ENCODE measurements at regions not wholly inside any gene's neighbourhood (a gene's known extent, or its start where the extent isn't known, plus 50 kb on each side); places are given as distances from the start of the nearest gene placed in this dataset.

DNA sequence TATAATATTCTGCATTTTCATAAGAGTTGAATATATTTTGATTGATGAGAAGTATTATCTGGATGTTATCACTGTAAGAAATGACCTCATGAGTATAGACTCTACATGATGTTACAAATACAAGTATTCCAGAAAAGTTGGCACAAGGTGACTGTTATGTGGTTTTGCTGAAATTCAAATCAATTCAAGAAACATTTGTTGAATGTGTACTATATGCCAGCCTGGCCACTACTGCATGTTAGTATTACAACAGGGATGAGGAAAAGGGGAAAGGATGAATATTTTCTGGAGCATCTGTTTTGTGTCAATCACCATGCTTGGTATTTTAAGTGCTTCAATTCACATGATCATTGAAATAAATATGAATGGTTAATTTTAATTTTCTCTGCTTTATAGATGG is 250.9 kb upstream of the PBX1 start:
- TF ChIP-seq, protein P1, sequence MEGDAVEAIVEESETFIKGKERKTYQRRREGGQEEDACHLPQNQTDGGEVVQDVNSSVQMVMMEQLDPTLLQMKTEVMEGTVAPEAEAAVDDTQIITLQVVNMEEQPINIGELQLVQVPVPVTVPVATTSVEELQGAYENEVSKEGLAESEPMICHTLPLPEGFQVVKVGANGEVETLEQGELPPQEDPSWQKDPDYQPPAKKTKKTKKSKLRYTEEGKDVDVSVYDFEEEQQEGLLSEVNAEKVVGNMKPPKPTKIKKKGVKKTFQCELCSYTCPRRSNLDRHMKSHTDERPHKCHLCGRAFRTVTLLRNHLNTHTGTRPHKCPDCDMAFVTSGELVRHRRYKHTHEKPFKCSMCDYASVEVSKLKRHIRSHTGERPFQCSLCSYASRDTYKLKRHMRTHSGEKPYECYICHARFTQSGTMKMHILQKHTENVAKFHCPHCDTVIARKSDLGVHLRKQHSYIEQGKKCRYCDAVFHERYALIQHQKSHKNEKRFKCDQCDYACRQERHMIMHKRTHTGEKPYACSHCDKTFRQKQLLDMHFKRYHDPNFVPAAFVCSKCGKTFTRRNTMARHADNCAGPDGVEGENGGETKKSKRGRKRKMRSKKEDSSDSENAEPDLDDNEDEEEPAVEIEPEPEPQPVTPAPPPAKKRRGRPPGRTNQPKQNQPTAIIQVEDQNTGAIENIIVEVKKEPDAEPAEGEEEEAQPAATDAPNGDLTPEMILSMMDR (IDR thresholded peaks at IDR 0.05): no peak
- TF ChIP-seq POLR2A (IDR thresholded peaks at IDR 0.05): no peak

Measured in prostate gland (tissue), 2 donors.